Mesendoderm (in vitro differentiated cells): ENCODE measurements at regions not wholly inside any gene's neighbourhood (a gene's known extent, or its start where the extent isn't known, plus 50 kb on each side); places are given as distances from the start of the nearest gene placed in this dataset.

Experiments
- DNase-seq: peaks from one replicate; pipeline ENCODE4 v3.0.0; 2013
- H2AK5ac ChIP-seq: 2 replicates; pipeline ENCODE4 v1.6.1; 2013; ENCODE audit warnings: low read length, inconsistent platforms
- H2BK120ac ChIP-seq: 2 replicates; pipeline ENCODE4 v1.6.1; 2013; ENCODE audit warnings: low read depth, mild to moderate bottlenecking, low read length, moderate library complexity, mixed read lengths
- H2BK15ac ChIP-seq: replicated peaks from 2 replicates; pipeline ENCODE4 v1.6.1; 2013; ENCODE audit warnings: low read depth, mild to moderate bottlenecking, moderate library complexity
- H2BK5ac ChIP-seq: 2 replicates; pipeline ENCODE4 v1.6.1; 2013; ENCODE audit warnings: low read length, inconsistent platforms
- H3K18ac ChIP-seq: 2 replicates; pipeline ENCODE4 v1.6.1; 2013; ENCODE audit warnings: mild to moderate bottlenecking, low read length, mixed read lengths
- H3K23ac ChIP-seq: one replicate; pipeline ENCODE4 v1.6.1; 2013; ENCODE audit warnings: low read length
- H3K27ac ChIP-seq: 2 replicates; pipeline ENCODE4 v1.5.1; 2013; ENCODE audit warnings: low read depth, mild to moderate bottlenecking, inconsistent platforms, low read length, moderate library complexity
- H3K27me3 ChIP-seq: 2 replicates; pipeline ENCODE4 v1.6.1; 2013; ENCODE audit warnings: low read length, control low read depth, mild to moderate bottlenecking, inconsistent platforms; ENCODE audit not compliant: insufficient read depth, poor library complexity
- H3K36me3 ChIP-seq: 2 replicates; pipeline ENCODE4 v1.6.1; 2013; ENCODE audit warnings: low read length, inconsistent platforms; ENCODE audit not compliant: control insufficient read depth, insufficient read depth
- H3K4ac ChIP-seq: one replicate; pipeline ENCODE4 v1.6.1; 2013; ENCODE audit warnings: low read depth, mild to moderate bottlenecking, low read length, moderate library complexity
- H3K4me1 ChIP-seq: 2 replicates; pipeline ENCODE4 v1.6.1; 2013; ENCODE audit warnings: low read depth, low read length, inconsistent platforms; ENCODE audit not compliant: control insufficient read depth
- H3K4me2 ChIP-seq: 2 replicates; pipeline ENCODE4 v1.6.1; 2013; ENCODE audit warnings: low read length
- H3K4me3 ChIP-seq: 2 replicates; pipeline ENCODE4 v1.5.1; 2013; ENCODE audit warnings: mild to moderate bottlenecking, low read length
- H3K56ac ChIP-seq: one replicate; pipeline ENCODE4 v1.6.1; 2013; ENCODE audit warnings: low read length
- H3K79me1 ChIP-seq: 2 replicates; pipeline ENCODE4 v1.6.1; 2013; ENCODE audit warnings: low read length, inconsistent platforms
- H3K79me2 ChIP-seq: 2 replicates; pipeline ENCODE4 v1.6.1; 2013; ENCODE audit warnings: mild to moderate bottlenecking, low read length; ENCODE audit not compliant: control insufficient read depth, insufficient read depth
- H3K9ac ChIP-seq: 2 replicates; pipeline ENCODE4 v1.6.1; 2013; ENCODE audit warnings: low read length, inconsistent platforms
- H4K5ac ChIP-seq: one replicate; pipeline ENCODE4 v1.6.1; 2013; ENCODE audit warnings: low read length
- H4K8ac ChIP-seq: one replicate; pipeline ENCODE4 v1.6.1; 2013; ENCODE audit warnings: low read depth, mild to moderate bottlenecking, control low read depth, low read length, moderate library complexity
- WGBS: extraction: QIAGEN DNeasy Blood & Tissue Kit; methylation state at CpG from one replicate; pipeline ENCODE4 v1.1.7; 2013; ENCODE audit warnings: low lambda C conversion rate, missing lambda C conversion rate; ENCODE audit not compliant: insufficient coverage; ENCODE audit errors: extremely low coverage; 5-methylcytosine and 5-hydroxymethylcytosine counted together

DNA sequence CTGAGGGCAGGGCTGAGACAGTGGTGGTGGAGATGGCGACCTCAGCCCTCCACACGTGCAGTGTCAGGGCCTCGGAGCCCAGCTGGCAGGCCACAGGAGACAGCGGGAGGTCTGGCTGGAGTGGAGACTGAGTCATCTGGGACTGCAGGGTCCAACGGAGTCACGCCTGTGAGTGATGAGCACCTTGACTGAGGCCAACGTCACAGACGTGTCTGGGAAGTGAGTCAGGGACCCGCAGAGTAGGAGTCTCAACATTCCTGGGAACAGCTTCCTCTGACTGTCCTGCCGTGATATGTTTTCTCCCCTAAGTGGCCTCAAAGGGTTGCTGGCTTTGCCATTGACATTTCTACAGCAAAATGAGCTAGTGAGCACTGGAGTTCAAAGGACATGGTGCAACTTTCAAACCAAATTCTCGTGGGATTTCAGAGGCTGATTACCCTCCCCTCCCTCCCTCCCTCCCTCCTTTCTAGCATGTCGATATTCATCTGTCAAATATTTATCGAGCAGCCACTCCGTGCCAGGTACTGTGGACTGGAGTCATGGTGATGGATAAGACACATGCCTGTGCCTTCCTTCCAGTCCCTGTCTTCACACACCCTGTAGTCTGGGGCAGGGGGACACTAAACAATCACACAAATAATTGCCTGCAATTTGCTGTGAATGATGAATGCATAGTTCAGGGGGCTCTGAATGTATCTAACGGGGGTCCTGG is 53.3 kb upstream of the AMOTL2 start:
- H3K4me3 ChIP-seq: no peak overlapping the region
- DNase-seq: peak; percentile 72
- no peak overlapping the region for H3K4ac ChIP-seq
- H3K27ac ChIP-seq: no peak overlapping the region
- no peak overlapping the region for H3K18ac ChIP-seq
- no peaks in the 10 kb centered on the region for H3K36me3 ChIP-seq
- no peak overlapping the region for H3K4me2 ChIP-seq
- H2BK120ac ChIP-seq: no peak overlapping the region
- no CpG with 5 or more reads among the region's 15 CpGs for WGBS
- no peaks in the 10 kb centered on the region for H3K79me2 ChIP-seq
- H3K27me3 ChIP-seq: no peaks in the 10 kb centered on the region
- H4K5ac ChIP-seq: no peak overlapping the region
- H3K23ac ChIP-seq: no peak overlapping the region
- no peak overlapping the region for H4K8ac ChIP-seq
- H3K79me1 ChIP-seq: no peaks in the 10 kb centered on the region
- no peaks in the 10 kb centered on the region for H3K4me1 ChIP-seq
- H3K9ac ChIP-seq: no peak overlapping the region
- no peak overlapping the region for H2AK5ac ChIP-seq
- no peak overlapping the region for H2BK15ac ChIP-seq
- H3K56ac ChIP-seq: no peak overlapping the region
- H2BK5ac ChIP-seq: no peak overlapping the region

GRCh38 chr3:134426660-134427181 is 52.5 kb upstream of the AMOTL2 start:
- no peak overlapping the region for H3K4me3 ChIP-seq
- H2AK5ac ChIP-seq: no peak overlapping the region
- H4K5ac ChIP-seq: no peak overlapping the region
- no peak overlapping the region for H3K27ac ChIP-seq
- no peak overlapping the region for H3K9ac ChIP-seq
- no peak overlapping the region for H3K23ac ChIP-seq
- no peaks in the 10 kb centered on the region for H3K36me3 ChIP-seq
- no peak overlapping the region for H3K4ac ChIP-seq
- no peak overlapping the region for H2BK5ac ChIP-seq
- no peak overlapping the region for H3K4me2 ChIP-seq
- no peak overlapping the region for H2BK15ac ChIP-seq
- H3K4me1 ChIP-seq: no peaks in the 10 kb centered on the region
- H3K79me2 ChIP-seq: no peaks in the 10 kb centered on the region
- no peaks in the 10 kb centered on the region for H3K27me3 ChIP-seq
- no peak overlapping the region for H4K8ac ChIP-seq
- DNase-seq: no peak
- H3K18ac ChIP-seq: no peak overlapping the region
- no peak overlapping the region for H3K56ac ChIP-seq
- no CpG with 5 or more reads among the region's 9 CpGs for WGBS
- no peaks in the 10 kb centered on the region for H3K79me1 ChIP-seq
- no peak overlapping the region for H2BK120ac ChIP-seq

DNA sequence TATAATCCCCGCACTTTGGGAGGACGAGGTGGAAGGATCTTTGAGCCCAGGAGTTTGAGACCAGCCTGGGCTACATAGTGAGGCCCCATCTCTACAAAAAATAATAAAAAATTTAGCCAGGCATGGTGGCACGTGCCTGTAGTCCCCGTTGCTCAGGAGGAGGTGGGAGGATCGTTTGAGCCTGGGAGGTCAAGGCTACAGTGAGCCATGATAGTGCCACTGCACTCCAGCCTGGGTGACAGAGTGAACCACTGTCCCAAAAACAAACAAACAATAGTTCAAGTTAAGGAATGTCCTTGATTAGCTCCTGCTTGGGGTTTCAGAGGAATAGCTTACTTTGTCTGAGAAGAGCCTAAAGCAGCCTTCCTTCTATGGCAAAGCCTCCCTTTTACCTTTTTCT is 51.7 kb upstream of the AMOTL2 start:
- Histone ChIP-seq H3K79me2 (no peaks in the 10 kb centered on the region), H3K56ac (no peak overlapping the region), H4K8ac (no peak overlapping the region), H2AK5ac (no peak overlapping the region), H4K5ac (no peak overlapping the region), H3K4me1 (no peaks in the 10 kb centered on the region), H3K4me3 (no peak overlapping the region), H3K4ac (no peak overlapping the region), H3K9ac (no peak overlapping the region), H3K18ac (no peak overlapping the region), H3K23ac (no peak overlapping the region), H2BK15ac (no peak overlapping the region), H3K79me1 (no peaks in the 10 kb centered on the region), H2BK5ac (no peak overlapping the region), H3K27me3 (no peaks in the 10 kb centered on the region), H3K36me3 (no peaks in the 10 kb centered on the region), H3K4me2 (no peak overlapping the region), H3K27ac (no peak overlapping the region), H2BK120ac (no peak overlapping the region)
- no peak for DNase-seq
- WGBS: no CpG with 5 or more reads among the region's 5 CpGs
